ENCODE measurements at regions not wholly inside any gene's neighbourhood (a gene's known extent, or its start where the extent isn't known, plus 50 kb on each side); places are given as distances from the start of the nearest gene placed in this dataset.

DNA sequence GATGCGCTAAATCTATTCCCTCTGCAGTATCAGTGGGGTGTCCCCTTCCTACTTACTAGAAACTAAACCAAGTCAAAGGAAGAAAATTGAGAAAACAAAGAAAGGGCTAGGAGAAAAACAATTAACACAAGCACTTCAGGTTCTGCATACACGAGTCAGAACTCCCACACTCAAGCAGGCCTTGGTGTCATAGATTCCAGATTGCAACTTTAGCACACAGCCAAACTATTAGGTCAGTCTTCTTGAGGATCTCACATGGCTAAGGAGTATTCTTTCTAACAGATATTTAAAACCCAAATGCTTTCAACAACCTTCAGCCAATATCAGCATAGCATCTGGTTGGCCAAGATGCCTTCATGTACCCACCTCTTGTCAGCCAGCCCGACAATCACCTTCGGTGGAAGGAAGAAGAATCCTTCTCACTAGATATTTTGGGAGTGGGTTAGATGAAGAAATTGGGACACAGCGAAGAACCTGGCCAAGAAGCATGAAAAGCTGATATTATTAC is 340.0 kb downstream of the VPS13C start:
- Histone ChIP-seq H3K4me3 (ENCODE audit: low read depth, low read length) (no peak overlapping the region), H3K36me3 (ENCODE audit: control insufficient read depth, insufficient read depth, low read length) (no peaks in the 10 kb centered on the region), H3K27me3 (ENCODE audit: control insufficient read depth, insufficient read depth, low read length) (no peaks in the 10 kb centered on the region)
- no peak for DNase-seq (ENCODE audit: low read depth)
- CTCF ChIA-PET = no interaction called here
- TF ChIP-seq, protein P1, sequence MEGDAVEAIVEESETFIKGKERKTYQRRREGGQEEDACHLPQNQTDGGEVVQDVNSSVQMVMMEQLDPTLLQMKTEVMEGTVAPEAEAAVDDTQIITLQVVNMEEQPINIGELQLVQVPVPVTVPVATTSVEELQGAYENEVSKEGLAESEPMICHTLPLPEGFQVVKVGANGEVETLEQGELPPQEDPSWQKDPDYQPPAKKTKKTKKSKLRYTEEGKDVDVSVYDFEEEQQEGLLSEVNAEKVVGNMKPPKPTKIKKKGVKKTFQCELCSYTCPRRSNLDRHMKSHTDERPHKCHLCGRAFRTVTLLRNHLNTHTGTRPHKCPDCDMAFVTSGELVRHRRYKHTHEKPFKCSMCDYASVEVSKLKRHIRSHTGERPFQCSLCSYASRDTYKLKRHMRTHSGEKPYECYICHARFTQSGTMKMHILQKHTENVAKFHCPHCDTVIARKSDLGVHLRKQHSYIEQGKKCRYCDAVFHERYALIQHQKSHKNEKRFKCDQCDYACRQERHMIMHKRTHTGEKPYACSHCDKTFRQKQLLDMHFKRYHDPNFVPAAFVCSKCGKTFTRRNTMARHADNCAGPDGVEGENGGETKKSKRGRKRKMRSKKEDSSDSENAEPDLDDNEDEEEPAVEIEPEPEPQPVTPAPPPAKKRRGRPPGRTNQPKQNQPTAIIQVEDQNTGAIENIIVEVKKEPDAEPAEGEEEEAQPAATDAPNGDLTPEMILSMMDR (IDR thresholded peaks at IDR 0.05; ENCODE audit: insufficient read depth, low read depth, low read length) = no peak
- POLR2A ChIA-PET = no interaction called here

DNA sequence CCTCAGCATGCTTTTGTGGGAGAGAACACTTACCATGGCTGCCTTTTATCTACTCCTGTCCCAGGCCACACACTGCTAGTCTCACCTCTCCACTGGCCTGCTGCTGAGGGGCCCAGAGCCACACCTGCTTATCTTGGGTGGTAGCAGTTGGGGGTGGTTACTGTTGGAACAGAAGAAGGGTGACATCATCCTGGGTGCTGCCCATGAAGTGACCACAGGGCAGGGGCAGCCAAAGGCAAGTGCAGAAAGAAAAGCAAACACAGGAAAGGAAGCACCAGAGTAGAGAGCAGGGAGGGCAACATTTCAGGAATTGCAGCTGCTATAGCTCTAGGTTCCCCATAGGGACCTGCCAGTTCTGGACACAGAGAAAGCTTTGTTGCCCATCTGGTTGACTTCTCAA is 345.2 kb downstream of the VPS13C start:
- DNase-seq (ENCODE audit: low read depth) = no peak
- POLR2A ChIA-PET = no interaction called here
- CTCF ChIA-PET = no interaction called here
- no peaks in the 10 kb centered on the region for H3K36me3 ChIP-seq (ENCODE audit: control insufficient read depth, insufficient read depth, low read length)
- TF ChIP-seq, protein P1 (IDR thresholded peaks at IDR 0.05; ENCODE audit: insufficient read depth, low read depth, low read length) = no peak
- H3K27me3 ChIP-seq (ENCODE audit: control insufficient read depth, insufficient read depth, low read length) = no peaks in the 10 kb centered on the region
- no peak overlapping the region for H3K4me3 ChIP-seq (ENCODE audit: low read depth, low read length)

DNA sequence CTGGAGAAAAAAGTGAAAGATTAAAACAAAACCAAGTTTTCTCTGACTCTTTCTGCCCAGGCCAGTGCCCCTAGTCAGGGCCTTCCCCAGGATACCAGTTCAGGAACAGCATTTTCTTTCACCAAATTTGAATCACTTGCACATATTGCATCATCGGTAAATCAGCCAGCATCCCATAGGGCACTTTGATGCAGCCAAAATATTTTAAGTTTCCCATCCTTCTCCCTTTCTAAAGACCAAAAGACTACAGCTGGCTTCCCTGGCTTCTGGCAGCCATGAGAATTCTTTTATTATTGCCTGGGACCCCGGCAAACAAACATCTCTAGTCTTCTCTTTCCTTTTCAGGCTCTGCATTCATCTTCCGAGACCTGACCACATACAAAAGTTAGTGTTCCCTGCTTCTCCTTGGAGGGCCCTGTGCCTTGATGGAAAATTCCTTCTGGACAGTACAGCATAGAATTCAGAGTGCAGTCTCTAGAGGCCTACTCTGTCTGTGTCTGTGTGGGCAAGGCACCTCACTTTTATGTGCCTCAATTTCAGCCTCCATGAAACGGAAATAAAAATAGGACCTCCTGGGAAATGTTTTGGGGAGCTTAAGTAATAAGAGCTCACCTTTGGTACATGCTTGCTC is 348.0 kb downstream of the VPS13C start:
- no peaks in the 10 kb centered on the region for H3K36me3 ChIP-seq (ENCODE audit: control insufficient read depth, insufficient read depth, low read length)
- POLR2A ChIA-PET = no interaction called here
- no peak for DNase-seq (ENCODE audit: low read depth)
- CTCF ChIA-PET = no interaction called here
- H3K4me3 ChIP-seq (ENCODE audit: low read depth, low read length) = no peak overlapping the region
- TF ChIP-seq, protein P1 (IDR thresholded peaks at IDR 0.05; ENCODE audit: insufficient read depth, low read depth, low read length) = no peak
- no peaks in the 10 kb centered on the region for H3K27me3 ChIP-seq (ENCODE audit: control insufficient read depth, insufficient read depth, low read length)

DNA sequence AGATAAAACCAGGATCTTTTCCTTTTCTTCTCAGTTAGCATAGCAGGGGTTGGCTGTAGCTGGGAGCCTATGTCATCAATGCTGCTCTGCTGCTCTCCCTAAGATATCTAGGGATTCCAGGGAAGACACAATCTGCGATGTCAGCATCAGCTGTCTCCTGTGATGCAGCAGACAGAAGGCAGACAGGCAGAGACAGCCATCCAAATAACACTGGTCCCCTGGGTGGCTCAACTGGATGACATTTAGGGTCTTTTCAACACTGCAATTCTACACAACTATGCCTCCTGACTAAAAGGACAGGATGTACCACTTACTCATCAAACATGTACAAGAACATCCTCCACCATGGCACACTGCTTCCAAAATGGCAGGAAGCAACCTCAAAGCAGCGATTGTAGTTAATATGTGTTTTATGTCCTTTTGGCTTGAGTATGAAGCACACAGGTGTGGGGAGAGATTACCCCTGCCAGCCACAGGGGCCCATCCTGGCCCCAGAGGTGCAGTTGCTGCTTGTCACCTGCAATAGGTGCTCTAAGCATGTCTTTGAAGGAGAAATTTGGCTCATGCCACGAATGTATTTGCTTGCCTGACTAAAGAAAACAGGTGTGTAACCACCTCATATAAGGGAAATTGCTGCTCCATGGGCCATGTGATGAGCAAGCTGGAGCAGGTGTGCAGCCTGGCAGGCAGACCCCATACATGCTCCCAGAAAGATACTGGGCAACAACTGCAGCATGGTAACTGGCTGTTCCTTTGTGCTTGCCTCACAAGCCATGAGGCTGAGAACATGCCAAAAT is 357.8 kb downstream of the VPS13C start:
- Histone ChIP-seq H3K4me3 (ENCODE audit: low read depth, low read length) (no peak overlapping the region), H3K36me3 (ENCODE audit: control insufficient read depth, insufficient read depth, low read length) (no peaks in the 10 kb centered on the region), H3K27me3 (ENCODE audit: control insufficient read depth, insufficient read depth, low read length) (no peaks in the 10 kb centered on the region)
- CTCF ChIA-PET = no interaction called here
- POLR2A ChIA-PET = no interaction called here
- TF ChIP-seq, protein P1 (IDR thresholded peaks at IDR 0.05; ENCODE audit: insufficient read depth, low read depth, low read length) = no peak
- no peak for DNase-seq (ENCODE audit: low read depth)

DNA sequence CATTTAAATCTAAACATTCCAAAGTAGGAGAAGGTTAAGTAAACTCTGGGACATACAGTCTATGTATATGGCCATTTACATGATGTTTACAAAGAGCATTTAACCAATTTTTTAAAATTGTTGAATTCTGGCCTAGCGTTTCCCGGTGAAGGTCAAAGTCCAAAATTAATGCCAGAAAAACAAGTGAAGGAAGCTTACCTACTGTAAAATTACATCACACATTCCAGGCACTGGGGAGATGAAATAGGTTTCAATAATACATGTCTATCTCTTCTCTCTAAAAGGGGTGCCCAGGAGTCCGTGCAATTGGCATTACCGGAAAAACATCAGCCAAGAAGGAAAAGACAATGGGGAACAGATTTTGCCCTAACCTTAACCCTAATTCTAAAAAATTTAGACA is 358.8 kb downstream of the VPS13C start:
- DNase-seq (ENCODE audit: low read depth) = no peak
- POLR2A ChIA-PET = no interaction called here
- no peaks in the 10 kb centered on the region for H3K36me3 ChIP-seq (ENCODE audit: control insufficient read depth, insufficient read depth, low read length)
- TF ChIP-seq, protein P1 (IDR thresholded peaks at IDR 0.05; ENCODE audit: insufficient read depth, low read depth, low read length) = no peak
- CTCF ChIA-PET = no interaction called here
- H3K27me3 ChIP-seq (ENCODE audit: control insufficient read depth, insufficient read depth, low read length) = no peaks in the 10 kb centered on the region
- no peak overlapping the region for H3K4me3 ChIP-seq (ENCODE audit: low read depth, low read length)

Measured in BJ (cell line).